T-helper 1 cell treated with Interleukin-12 subunit alpha and Interleukin-12 subunit beta and Interleukin-4 antibody, amounts not matched to agents 30 μg/mL and 1 μg/mL, for 36 hours (primary cell): ENCODE measurements at regions not wholly inside any gene's neighbourhood (a gene's known extent, or its start where the extent isn't known, plus 50 kb on each side); places are given as distances from the start of the nearest gene placed in this dataset.

Experiments
- H3K27ac Mint-ChIP-seq: one replicate; pipeline ENCODE4 v1.8.0; 2021; ENCODE audit warnings: mild to moderate bottlenecking, mixed read lengths
- H3K27me3 Mint-ChIP-seq: one replicate; pipeline ENCODE4 v1.8.0; 2021; ENCODE audit warnings: low read depth, mixed read lengths
- H3K36me3 Mint-ChIP-seq: one replicate; pipeline ENCODE4 v1.8.0; 2021; ENCODE audit warnings: low read depth, mixed read lengths
- H3K4me1 Mint-ChIP-seq: one replicate; pipeline ENCODE4 v1.8.0; 2021; ENCODE audit warnings: low read depth, mixed read lengths
- H3K4me3 Mint-ChIP-seq: one replicate; pipeline ENCODE4 v1.8.0; 2021; ENCODE audit warnings: mild to moderate bottlenecking, moderate library complexity, mixed read lengths
- H3K9me3 Mint-ChIP-seq: one replicate; pipeline ENCODE4 v1.8.0; 2021; ENCODE audit warnings: mixed read lengths

- Mint-ChIP-seq H3K4me3 (no peak overlapping the region), H3K9me3 (peaks cover 4% of the 10 kb centered on the region), H3K27ac (no peak overlapping the region), H3K27me3 (no peaks in the 10 kb centered on the region), H3K4me1 (peaks cover 4% of the 10 kb centered on the region), H3K36me3 (no peaks in the 10 kb centered on the region)
Measured at GRCh38 chr16:87230571-87230970, 86.6 kb downstream of the C16orf95 start.

DNA sequence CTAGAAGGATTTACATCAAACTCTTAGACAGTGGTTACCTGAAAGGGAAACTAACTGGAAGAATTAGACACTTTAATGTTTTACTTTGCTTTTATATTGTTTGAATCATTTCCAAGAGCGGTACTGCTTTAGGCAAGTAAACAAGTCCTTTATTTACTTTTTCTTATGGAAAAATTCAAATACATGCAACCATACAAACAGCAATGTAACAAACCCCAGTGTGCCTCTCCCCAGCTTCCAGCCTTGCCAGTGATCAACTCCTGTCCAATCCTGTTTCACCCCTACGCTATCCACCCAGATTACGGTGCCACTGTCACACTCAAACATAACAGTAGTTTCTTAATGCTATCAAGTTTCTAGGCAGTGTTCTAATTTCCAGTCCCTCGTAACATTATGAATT, 85.9 kb downstream of the C16orf95 start:
- H3K9me3 Mint-ChIP-seq = peaks cover 4% of the 10 kb centered on the region
- no peak overlapping the region for H3K27ac Mint-ChIP-seq
- H3K4me3 Mint-ChIP-seq = no peak overlapping the region
- no peaks in the 10 kb centered on the region for H3K36me3 Mint-ChIP-seq
- peaks cover under 1% of the 10 kb centered on the region for H3K27me3 Mint-ChIP-seq
- peaks cover 11% of the 10 kb centered on the region for H3K4me1 Mint-ChIP-seq

DNA sequence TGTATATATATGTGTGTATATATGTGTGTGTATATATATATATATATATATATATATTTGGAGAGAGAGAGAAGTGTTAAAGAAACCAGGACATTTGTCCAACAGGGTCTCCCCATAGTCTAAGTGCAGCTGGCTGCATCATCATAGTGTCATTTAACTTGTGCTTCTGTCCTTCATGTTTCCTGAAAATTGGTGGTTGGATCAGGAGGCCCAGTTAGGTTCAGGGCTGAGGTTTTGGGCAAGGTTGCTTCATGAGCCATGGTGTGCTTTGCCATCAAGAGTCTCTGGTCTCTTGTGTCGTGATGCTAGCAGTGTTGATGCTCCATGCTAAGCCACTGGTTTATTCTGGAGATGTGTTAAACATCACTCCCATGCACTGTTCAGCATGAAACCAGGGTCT, 85.3 kb downstream of the C16orf95 start:
- peaks cover 4% of the 10 kb centered on the region for H3K27me3 Mint-ChIP-seq
- no peaks in the 10 kb centered on the region for H3K36me3 Mint-ChIP-seq
- peaks cover 4% of the 10 kb centered on the region for H3K9me3 Mint-ChIP-seq
- H3K27ac Mint-ChIP-seq = no peak overlapping the region
- H3K4me1 Mint-ChIP-seq = peaks cover 15% of the 10 kb centered on the region
- no peak overlapping the region for H3K4me3 Mint-ChIP-seq

GRCh38 chr16:87233928-87234327, 83.3 kb downstream of the C16orf95 start:
- H3K9me3 Mint-ChIP-seq = peaks cover 4% of the 10 kb centered on the region
- peaks cover 15% of the 10 kb centered on the region for H3K4me1 Mint-ChIP-seq
- no peak overlapping the region for H3K4me3 Mint-ChIP-seq
- H3K36me3 Mint-ChIP-seq = no peaks in the 10 kb centered on the region
- no peak overlapping the region for H3K27ac Mint-ChIP-seq
- H3K27me3 Mint-ChIP-seq = peaks cover 4% of the 10 kb centered on the region

- no peak overlapping the region for H3K4me3 Mint-ChIP-seq
- H3K9me3 Mint-ChIP-seq = peaks cover 4% of the 10 kb centered on the region
- peaks cover 4% of the 10 kb centered on the region for H3K27me3 Mint-ChIP-seq
- H3K27ac Mint-ChIP-seq = no peak overlapping the region
- no peaks in the 10 kb centered on the region for H3K36me3 Mint-ChIP-seq
- H3K4me1 Mint-ChIP-seq = peaks cover 15% of the 10 kb centered on the region
Measured at GRCh38 chr16:87234601-87235000, 82.6 kb downstream of the C16orf95 start.

GRCh38 chr16:87235810-87236515, 81.2 kb downstream of the C16orf95 start:
- Mint-ChIP-seq H3K4me1 (peaks cover 15% of the 10 kb centered on the region), H3K36me3 (no peaks in the 10 kb centered on the region), H3K27ac (no peak overlapping the region), H3K9me3 (peaks cover 4% of the 10 kb centered on the region), H3K27me3 (peaks cover 4% of the 10 kb centered on the region), H3K4me3 (peak overlapping the region; percentile 19)

DNA sequence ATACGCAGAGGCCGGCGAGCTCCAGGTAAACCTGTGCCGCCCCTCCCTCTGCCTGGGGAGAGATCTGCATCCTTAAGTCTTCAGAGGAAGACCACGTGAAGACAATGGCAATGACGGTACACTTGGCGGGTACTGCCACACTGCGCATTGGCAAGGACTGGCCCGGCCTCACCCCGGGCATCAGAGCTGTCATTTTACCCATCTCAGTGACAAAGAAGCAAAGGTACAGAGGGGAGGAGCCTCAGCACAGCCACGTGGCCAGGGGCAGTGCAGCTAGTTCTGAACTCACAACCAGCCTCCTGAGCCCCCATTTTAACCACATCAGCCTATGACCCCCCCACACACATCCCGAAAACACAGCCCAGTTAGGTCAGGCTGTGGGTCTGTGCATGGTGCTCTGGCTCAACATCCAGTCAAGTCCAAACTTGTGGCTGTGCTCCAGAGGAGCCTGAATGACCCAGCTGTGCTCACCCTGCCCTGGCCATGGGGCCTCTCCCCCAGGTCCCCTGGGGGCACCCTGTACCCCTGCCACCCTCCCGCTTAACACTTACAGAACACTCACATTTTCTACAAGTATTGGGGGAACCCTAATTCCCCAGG, 80.6 kb downstream of the C16orf95 start:
- no peaks in the 10 kb centered on the region for H3K36me3 Mint-ChIP-seq
- H3K27me3 Mint-ChIP-seq = peaks cover 4% of the 10 kb centered on the region
- H3K4me1 Mint-ChIP-seq = peaks cover 15% of the 10 kb centered on the region
- H3K27ac Mint-ChIP-seq = no peak overlapping the region
- peak overlapping the region; percentile 19 for H3K4me3 Mint-ChIP-seq
- peaks cover 4% of the 10 kb centered on the region for H3K9me3 Mint-ChIP-seq

DNA sequence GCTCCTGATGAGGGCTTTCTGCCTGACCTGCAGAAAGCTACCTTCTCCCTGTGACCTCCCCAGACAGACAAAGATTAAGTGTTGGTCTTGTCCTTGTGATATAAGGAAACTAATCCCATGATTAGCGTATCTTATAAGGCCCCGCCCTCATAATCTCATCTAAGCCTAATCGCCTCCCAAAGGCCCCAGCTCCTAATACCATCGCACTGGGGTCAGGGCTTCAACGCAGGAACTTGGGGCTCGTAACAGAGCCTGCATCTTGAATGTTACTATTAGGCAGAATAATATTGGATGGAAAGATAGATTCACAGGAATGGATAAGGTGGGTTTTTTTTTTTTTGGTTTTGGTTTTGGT, 78.9 kb downstream of the C16orf95 start:
- H3K4me1 Mint-ChIP-seq = peaks cover 15% of the 10 kb centered on the region
- no peaks in the 10 kb centered on the region for H3K9me3 Mint-ChIP-seq
- no peak overlapping the region for H3K27ac Mint-ChIP-seq
- no peak overlapping the region for H3K4me3 Mint-ChIP-seq
- peaks cover 4% of the 10 kb centered on the region for H3K27me3 Mint-ChIP-seq
- no peaks in the 10 kb centered on the region for H3K36me3 Mint-ChIP-seq

GRCh38 chr16:87239545-87239944, 77.6 kb downstream of the C16orf95 start:
- no peaks in the 10 kb centered on the region for H3K9me3 Mint-ChIP-seq
- H3K27ac Mint-ChIP-seq = no peak overlapping the region
- H3K27me3 Mint-ChIP-seq = peaks cover 4% of the 10 kb centered on the region
- H3K4me1 Mint-ChIP-seq = peaks cover 16% of the 10 kb centered on the region
- no peak overlapping the region for H3K4me3 Mint-ChIP-seq
- no peaks in the 10 kb centered on the region for H3K36me3 Mint-ChIP-seq

GRCh38 chr16:87240211-87241136, 76.7 kb downstream of the C16orf95 start:
- H3K4me3 Mint-ChIP-seq = no peak overlapping the region
- no peaks in the 10 kb centered on the region for H3K36me3 Mint-ChIP-seq

GRCh38 chr16:87241137-87241771, 75.9 kb downstream of the C16orf95 start:
- Mint-ChIP-seq H3K27me3 (peaks cover 4% of the 10 kb centered on the region), H3K36me3 (no peaks in the 10 kb centered on the region), H3K4me3 (no peak overlapping the region), H3K27ac (no peak overlapping the region), H3K9me3 (no peaks in the 10 kb centered on the region), H3K4me1 (peaks cover 12% of the 10 kb centered on the region)

More at GRCh38 chr16:87240211-87241136, 76.7 kb downstream of the C16orf95 start:
- Mint-ChIP-seq H3K9me3 (no peaks in the 10 kb centered on the region), H3K4me1 (peaks cover 19% of the 10 kb centered on the region), H3K27ac (no peak overlapping the region), H3K27me3 (peaks cover 4% of the 10 kb centered on the region)

DNA sequence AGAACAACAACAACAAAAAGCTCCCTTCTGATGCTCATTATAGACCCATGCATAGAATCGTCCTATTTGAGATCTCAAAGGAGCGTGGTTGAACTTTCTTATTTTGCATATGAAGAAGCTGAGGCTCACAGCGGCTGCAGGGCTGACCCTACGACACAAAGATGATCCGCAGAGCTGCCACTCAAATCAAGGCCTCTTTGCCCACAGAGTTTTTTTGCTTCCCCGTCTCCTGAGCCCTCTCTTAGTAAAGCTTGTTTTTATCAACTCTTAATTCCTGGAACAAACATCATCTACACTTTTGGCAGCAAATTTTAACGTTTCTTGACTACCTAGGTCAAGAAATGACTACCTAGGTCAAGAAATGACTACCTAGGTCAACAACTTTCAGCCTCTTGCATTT, 73.7 kb downstream of the C16orf95 start:
- Mint-ChIP-seq H3K36me3 (no peaks in the 10 kb centered on the region), H3K4me1 (peaks cover 13% of the 10 kb centered on the region), H3K9me3 (no peaks in the 10 kb centered on the region), H3K27me3 (no peaks in the 10 kb centered on the region), H3K27ac (peak overlapping the region; percentile 27), H3K4me3 (no peak overlapping the region)

DNA sequence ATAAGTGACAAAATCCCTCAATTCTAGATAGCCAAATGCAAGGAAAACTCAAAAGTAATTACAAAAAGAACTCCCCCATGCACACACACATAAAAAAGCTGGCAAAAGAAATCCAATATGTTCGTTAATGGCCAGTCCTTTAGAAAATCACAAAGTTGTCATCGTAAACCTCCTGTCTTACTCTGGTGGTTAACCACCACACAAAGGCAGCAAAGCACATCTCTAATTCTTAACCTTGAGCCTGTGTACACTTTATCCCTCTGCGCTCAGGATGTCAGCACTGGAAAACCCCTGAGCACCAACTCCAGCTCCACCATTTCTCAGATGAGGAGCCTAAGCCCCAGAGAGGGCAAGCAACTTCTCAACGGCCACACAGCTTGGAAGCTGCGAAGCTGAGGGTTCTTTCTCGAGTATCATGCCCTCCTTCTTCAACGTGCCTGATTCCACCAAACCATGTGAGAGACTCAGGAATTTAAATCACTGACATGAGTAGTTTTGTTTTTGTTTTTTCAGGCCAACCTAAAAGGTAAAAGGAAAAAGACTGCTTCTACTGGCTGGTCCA, 72.5 kb downstream of the C16orf95 start:
- peaks cover 19% of the 10 kb centered on the region for H3K4me1 Mint-ChIP-seq
- H3K27me3 Mint-ChIP-seq = no peaks in the 10 kb centered on the region
- H3K27ac Mint-ChIP-seq = no peak overlapping the region
- H3K4me3 Mint-ChIP-seq = no peak overlapping the region
- no peaks in the 10 kb centered on the region for H3K36me3 Mint-ChIP-seq
- no peaks in the 10 kb centered on the region for H3K9me3 Mint-ChIP-seq

DNA sequence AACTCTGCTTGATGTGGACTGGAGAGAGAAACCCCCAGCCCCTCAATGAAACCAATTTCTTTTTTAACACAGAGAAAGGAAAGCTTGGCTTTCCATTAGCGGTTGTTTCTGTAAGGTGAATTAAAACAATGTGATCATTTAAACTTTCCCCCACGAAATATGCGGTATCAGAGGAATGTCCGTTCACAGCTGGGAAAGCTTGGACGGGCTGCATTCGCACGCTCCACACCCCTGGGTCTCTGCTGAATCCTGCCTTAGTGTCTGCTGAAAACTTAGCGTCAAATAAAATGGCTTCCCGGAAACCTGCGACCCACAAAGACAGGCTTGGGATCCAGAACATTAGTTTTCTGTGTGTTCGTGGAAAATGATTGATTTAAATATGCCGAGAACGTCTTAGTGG, 71.7 kb downstream of the C16orf95 start:
- Mint-ChIP-seq H3K27me3 (no peaks in the 10 kb centered on the region), H3K9me3 (no peaks in the 10 kb centered on the region), H3K4me3 (no peak overlapping the region), H3K4me1 (peaks cover 19% of the 10 kb centered on the region), H3K27ac (no peak overlapping the region), H3K36me3 (no peaks in the 10 kb centered on the region)
